NCI-H82 (cell line): ENCODE measurements at regions not wholly inside any gene's neighbourhood (a gene's known extent, or its start where the extent isn't known, plus 50 kb on each side); places are given as distances from the start of the nearest gene placed in this dataset.
"Not testable (repeated sequence)": the region's sequence is repeated elsewhere in the genome, so short reads cannot be mapped to it uniquely, and the experiment has no call there.

Experiments used
- DNase-seq: peaks from one replicate; lab custom pipeline; 2025; lab: John Stamatoyannopoulos, UW

DNA sequence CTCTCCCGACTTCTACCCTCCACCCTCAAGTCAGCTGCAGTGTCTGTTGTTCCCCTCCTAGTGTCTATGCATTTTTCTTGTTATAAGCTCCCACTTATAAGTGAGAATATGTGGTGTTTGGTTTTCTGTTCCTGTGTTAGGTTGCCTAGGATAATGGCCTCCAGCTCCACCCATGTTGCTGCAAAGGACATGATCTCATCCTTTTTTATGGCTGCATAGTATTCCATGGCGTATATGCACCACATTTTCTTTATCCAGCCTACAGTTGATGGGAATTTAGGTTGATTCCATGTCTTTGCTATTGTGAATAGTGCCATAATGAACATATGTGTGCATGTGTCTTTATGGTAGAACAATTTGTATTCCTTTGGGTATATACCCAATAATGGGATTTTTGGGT is 80.7 kb downstream of the SPTSSA start:
- DNase-seq, result not testable (repeated sequence)

DNA sequence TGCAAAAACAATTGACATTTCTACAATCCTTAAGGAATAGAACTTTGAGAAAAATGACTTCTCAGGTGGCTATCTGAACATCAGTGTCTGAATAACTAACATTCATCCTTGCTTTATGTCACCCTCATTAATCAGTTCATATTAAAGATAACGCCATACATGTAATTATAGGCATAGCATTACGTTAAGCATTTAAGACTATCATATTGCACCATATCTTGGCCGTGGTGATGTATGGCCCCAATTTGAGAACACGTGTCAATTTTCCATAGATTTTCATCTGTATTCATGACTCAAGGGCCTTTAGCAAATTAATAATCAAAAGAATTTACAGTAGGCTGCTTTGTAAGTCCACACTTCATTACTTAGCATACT is 81.6 kb downstream of the SPTSSA start:
- no peak for DNase-seq

DNA sequence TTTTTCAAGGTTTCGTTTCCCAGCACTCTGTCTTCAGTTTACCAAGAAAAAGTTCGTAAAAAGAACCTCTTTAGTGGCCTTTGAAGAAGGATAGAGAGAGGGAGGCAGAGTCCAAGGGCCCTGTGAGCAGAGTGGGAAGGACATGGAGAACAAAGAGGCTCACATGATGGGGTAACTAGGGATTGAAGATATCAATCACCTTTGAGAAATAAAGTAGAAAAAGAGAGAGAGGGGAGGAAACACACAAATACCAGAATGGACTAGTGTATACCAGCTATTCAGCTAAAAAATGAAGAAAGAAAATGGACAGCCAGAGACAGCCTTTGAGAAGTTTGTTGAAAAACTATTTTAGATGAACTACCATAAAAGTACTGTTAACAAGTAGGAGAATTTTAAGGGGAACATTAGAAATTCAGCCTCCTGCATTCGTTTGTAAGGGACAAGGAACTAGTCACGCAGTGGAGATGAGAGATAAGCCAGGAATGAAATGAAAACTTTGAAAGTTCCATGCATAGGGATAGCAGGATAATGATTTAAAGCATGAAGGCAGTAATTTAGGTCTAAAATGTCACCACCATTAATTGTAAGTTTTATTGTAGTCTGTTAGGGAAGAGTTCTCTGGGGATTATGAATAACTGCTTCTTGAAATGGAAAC is 82.1 kb downstream of the SPTSSA start:
- no peak for DNase-seq

DNA sequence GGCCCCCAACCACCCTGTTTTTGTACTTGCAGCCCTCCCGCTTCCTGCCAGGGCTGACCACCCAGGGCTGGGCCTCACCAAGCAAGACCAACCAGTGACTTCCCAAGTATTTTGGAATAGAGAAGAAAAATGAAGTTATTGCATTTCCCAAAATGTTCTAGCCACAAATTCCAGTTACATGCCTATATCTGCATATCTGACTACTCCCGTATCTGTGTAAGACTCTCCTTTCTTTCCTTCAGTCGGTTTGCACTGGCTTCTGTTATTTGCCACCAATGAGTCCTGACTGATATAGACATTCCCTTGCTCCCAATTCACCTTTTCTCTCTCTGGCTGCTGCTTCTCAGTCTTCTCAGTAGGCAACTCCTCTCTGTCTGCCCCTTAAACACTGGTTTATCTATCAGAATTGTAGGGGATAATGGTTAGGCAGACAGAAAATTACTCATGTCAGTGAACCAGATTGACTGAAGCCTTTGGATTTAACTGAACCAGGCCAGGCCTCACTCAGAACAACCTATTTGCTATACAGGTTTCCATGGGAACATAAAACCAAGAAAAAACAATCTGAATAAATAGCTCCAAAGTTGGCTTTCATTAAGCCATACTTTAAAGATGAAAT is 85.3 kb downstream of the SPTSSA start:
- no peak for DNase-seq

DNA sequence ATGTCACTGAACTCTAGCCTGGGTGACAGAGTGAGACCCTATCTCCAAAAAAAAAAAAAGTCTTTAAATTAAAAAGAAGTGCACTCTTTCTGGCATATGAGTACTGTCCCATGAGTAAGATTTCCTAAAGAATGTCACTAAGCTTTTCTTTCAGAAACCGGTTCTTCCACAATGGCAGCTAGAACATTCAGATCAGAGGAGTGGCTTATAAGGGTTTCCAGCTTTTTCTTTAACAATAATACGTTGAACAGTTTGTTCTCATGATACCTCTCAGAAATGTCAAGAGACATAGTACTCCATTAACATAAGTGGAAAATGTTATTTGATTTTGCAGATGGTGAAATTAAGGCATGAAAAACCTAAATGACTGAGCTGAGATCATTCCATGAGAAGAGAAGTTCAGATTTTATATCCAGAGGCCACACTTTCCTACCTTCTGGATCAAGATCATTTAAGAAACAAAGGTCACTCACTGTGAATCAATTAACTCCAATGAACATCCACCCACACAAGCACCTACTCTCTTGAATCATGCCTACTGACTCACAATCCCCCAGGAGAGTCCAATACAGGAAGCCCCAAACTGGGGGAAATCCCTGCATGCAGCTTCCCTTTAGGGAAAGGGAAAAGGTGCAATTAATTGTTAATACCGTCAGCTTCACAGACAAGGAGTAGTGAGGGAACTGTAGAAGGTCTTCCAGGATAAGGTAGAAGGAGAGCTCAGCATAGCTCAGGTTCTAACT is 86.9 kb downstream of the SPTSSA start:
- DNase-seq, result no peak

DNA sequence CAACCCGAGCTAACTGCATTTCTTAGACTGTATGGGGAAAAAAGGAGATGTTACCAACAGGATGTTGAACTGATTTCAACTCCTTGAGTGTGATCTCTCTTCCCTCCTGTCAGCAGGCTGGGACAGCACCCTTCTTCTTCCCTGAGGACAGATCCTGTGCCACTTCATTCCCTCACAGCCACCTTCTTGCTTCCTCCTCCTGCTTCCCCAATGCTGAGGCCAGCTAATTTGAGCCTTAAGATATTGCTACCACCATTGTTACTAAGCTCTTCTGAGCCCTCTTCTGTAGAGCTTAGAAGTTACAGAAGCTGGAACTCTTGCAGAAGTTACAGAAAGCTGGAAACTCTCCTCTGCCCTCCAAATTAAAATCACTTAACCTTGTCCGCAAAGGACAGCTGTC is 88.8 kb downstream of the SPTSSA start:
- no peak for DNase-seq

DNA sequence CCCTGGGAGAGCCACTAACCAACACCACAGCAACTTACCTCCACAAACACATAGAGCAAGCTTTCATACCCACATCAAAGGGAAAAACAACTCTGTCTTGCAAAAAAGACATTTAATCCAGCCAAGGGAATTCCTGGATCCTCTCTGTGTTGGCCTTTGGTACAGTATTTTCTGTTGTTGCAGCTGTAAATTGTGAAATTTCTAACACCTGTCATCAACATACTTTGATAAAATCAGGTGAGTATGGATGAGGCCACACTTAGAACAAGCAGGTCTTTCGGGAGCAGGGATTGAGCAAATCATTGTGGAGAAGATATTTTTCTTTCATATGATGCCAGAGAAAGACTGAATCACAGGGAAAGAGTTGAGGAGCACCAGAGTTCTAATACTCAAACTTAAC is 89.3 kb downstream of the SPTSSA start:
- DNase-seq, result no peak

DNA sequence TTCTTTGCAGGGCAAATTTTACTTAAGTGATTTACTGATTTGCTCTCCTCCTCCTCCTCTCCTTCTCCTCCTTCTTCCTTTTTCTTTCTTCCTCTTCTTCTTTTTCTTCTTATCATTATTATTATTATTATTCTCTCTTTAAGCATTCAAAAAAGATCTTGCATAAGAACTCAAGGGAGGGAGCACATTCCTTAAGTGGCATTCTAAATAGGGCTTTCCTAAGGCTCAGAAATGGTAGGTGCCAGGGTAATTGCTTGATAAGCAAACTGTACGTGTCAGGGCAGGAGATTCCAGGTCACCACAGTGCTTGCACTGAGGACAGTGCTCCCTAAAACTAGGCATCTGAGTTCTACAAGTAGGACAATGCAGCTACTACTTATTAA is 92.4 kb downstream of the SPTSSA start:
- DNase-seq, result no peak

DNA sequence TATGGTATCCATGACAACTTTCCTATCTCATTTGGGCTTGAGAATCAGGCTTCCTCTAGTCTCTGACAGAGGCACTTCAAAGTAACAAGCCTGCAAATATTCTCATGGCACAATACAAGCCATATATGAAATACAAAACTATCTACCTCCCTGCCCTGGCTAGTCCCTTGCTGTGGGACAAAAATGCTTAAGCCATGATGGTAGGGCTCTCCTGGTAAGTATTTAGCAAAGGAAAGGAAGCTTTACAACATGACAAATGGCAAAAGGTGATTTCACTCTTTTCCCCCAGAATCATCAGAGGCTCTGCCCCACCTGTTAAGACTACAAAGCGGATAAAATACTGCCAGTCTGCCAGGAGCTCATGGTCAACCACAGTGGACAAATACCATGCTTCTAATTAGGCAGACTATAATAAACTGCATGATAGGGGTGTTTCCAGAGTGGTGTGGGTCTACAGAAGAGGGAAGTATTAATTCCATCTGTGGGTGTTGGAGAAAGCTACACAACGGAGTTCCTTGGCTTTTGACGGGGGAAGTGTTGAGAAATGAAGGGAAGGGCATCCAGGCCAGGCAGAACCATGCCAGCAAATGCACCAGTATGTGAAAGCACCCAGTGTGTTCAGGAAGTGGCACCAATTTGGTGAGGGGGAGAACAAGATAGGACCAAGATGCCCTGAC is 92.9 kb downstream of the SPTSSA start:
- DNase-seq, result no peak

DNA sequence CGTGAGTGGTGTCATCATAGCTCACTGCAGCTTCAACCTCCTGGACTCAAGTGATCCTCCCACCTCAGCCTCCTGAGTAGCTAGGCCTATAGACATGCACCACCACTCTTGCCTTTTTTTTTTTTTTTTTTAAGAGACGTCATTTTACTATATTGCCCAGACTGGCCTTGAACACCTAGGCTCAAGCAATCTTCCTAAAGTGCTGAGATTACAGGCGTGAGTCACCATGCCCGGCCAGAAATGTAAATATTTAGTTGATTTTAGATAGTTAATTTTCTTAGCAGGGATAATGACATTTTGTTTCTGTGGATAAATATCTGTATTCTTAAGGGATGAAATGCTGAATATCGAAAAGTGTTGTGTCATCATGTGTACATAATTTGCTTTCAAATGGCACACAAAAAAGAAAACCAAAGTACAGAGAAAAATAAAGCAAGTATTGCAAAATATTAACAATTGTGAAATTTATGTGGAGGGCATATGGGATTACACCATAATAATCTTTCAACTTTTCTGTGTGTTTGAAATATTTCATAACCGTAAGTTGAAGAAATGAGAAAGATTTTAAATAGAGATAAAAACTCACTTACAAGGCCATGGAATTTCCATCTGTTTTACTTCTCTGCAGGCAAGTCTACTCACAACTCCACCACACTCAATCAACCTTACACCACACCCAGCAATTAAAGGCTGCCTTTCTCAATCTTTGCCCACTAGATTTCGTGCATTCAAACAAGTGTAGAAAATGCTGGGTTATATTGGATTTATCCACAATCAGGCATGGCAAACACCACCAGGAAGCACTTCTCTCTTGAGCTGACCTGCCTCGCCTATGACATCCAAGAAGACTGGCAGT is 93.7 kb downstream of the SPTSSA start:
- DNase-seq, result no peak

DNA sequence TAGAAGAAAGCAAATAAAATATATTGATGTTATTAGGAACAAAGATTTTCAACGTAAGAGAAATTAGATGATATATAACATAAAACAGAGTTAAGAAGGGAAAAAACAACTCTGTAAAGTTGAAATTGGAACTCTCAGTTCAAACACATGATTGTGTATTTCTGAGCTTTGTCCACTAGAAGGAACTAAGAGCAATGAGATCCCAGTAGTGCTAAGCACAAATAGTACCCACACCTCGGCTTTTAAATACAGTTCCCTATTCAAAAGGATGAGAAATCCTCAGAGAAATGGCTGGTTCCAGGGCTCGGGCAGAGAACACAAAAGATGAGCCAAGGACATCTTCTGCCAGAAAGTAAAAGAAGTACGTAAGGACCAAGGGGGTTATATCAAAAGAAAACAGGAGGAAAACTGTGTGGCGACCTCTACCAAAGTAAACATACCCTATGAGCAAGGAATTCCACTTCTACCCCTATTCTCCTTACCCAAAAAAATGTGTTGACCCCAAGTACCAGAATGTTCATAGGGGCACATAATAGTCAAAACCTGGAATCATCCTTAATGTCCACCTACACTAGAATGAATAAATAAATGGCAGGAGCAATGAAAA is 96.6 kb downstream of the SPTSSA start:
- DNase-seq, result no peak

DNA sequence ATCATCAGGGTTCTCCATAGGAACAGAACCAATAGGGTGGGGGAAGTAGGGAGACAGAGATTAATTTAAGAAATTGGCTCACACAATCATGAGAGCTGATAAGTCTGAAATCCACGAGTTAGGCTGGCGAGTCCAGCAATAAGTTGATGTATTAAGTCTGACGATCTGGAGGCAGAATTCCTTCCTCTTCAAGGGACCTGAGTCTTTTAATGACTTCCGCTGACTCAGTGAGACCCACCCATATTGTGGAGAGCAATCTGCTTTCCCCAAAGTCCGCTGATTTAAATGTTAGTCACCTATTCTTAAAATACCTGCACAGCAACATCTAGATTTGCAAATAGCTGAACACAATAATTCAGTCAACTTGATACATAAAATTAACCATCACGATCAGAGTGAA is 97.8 kb downstream of the SPTSSA start:
- no peak for DNase-seq

DNA sequence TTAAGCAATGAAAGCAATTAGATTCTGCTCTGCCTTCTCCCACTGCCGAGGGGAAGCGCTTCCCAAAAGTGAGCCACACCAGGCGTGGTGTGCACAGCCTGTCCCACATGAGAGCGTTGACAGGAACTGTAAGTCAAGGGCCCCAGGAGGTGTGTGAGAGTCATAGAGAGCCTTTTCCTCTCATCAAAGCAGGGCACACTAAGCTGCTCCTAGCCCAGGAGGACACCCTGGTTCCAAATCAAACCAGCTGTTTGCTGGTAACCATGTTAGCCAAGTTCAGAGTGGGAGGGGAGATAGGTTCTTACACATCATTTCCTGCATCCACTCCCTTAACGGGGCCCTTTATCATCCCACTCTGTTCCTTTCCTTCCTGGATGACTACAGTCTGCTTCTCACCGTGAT is 98.3 kb downstream of the SPTSSA start:
- no peak for DNase-seq

DNA sequence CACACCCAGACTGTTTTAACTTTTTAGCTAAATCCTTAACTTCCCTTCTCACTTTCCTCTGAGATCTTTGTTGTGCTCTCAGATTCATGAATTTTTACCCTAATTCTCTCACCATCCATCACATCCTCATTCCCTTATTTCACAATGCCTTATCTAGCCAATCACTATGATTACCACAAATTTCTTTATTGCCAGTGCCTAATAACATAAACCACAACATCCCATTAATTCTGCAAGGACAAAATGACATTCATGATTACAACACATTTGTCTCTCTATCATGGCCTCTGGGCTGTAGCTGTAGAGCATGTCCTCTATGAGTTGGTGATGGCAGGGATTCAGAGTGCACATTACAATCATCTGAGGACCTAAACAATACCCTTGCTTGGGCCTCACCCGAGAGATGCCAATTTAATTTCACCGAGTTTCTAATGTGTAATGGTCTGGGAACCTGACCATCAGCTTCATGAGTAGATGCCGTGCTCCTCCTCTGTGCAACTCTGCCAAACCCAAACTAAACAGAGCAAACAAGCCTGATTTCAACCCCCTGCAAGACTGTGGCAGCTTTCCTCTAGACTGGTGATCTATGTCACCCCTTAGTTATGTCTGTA is 99.3 kb downstream of the SPTSSA start:
- DNase-seq, result no peak

DNA sequence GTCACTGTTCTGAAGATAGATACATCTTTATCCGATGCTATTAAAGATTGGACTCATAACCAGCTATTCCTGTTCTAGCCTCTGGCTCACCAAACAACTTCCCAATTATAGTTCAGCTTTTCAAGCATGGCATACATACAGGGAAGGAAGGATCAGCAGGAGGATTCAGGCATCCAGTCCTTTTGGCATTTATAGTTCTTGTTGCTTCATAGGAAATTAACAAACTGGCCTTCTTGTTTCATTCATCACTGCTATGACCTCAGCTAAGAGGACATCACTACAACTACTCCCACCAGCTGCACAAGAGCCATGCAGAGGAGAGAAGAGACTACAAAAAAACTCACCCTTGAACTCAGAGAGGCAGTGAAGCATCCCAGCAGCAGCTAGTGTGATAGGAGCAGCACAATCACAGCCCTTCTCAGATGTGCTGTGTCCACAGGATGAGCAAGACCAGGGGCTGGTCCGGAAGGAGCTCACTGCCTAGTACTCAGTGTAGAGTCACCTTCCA is 100.5 kb downstream of the SPTSSA start:
- DNase-seq, result no peak

DNA sequence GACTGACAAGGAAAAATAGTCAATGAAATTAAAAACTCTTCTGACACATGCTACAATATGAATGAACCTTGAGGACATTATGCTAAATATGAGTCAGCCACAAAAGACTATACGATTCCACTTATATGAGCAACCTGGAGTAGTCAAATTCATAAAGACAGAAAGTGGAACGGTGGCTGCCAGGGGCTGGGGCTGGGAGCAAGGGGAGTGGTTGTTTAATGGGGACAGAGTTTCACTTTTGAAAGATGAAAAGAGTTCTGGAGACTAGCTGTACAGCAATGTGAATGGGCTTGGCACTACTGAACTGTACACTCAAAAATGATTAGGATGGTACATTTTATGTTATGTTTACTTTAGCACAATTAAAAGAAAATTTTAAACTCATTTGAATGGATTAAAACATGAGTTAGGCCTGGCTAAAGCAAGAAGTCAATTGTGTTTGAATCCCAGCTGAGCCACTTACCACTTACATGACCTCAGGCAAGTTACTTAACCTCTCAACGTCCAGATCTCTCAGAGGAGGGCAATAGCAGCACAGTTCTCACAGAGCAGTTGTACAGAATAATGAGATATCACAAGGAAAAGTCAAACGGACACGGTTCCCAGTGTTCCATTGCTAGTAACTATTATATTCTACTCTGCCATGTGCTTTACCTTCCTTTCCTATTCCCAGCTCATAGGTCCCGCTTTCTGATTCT is 102.5 kb downstream of the SPTSSA start:
- peak; percentile 5 for DNase-seq

DNA sequence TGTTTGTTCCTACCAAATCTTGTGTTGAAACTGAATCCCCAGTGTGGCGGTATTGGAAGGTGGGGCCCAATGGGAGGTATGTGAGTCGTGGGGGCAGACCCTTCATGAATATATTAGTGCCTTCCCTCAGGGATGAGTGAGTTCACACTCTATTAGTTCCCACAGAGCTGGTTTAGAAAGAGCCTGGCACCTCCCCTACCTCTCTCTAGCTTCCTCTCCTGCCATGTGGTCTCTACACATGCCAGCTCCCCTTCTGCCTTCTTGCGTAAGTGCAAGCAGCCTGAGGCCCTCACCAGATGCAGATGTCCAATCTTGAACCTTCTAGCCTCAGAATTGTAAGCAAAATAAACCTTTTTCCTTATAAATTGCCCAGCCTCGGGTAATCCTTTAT is 105.8 kb downstream of the SPTSSA start:
- no peak for DNase-seq

DNA sequence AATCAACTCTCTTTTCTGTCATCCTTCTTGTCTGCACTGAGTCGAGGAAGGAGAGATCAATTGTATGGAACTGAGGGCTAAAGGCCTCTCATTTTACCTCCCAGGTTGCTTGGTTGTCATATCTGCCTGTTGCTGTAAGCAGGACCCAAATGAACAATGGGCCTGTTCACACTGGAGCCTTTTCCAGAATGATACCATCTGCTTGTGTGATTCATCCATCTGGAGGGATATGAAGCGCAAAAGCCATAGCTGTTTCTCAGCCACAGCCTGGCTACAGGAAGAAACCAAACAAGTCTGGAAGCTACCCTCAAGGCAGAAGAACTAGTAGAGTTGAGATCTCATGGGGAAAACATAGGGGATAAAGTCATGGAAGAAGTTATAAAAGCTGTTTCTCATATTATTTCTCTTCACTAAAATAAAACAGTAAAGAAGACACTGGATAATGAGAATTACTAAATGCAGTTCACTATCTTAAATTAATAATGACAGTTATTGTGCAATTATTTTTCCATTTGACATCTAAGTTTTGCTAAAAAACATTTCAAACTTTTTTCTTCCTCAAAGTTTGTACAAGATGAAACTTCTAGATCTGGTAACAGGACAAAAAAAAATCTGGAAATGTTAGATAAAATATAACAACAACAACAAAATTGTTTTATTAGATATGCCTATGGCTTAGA is 106.3 kb downstream of the SPTSSA start:
- peak; percentile 64 for DNase-seq

DNA sequence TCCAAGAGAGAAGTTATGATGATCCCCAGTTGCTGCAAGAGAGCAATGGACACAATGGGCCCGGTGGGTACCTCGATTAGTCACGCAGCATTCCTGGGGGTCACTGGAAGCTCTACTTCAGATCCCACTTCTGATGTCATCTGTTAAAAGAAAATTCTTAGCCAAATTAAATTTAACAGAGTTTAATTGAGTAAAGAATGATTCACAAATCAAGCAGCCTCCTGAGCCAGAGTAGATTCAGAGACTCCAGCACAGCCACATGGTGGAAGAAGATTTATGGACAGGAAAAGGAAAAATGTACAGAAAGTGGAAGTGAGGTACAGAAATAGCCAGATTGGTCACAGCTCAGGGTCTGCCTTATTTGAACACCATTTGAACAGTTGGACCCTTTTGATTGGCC is 107.5 kb downstream of the SPTSSA start:
- no peak for DNase-seq

DNA sequence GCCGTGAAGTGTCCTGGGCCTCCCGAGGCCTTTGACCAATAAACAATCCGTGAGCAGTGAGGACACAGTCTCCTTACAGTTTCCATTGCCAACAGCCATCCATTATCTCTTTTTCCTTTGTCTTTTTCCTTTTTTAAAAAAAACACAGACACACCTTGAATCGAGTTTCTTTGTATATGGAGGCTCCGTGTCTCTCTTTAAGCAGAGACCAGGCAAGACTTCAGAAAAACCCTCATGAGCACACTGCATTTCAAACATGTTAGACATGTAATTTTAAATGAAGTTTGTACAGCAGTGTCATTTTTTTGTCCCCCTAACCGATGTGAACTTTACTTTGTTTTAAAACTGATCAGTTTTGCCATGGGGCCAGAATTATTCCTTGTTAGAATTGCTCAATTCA is 111.1 kb downstream of the SPTSSA start:
- DNase-seq, result no peak
